ENCODE measurements at regions not wholly inside any gene's neighbourhood (a gene's known extent, or its start where the extent isn't known, plus 50 kb on each side); places are given as distances from the start of the nearest gene placed in this dataset.

GRCh38 chr13:70884196-70884595 is 775.9 kb upstream of the KLHL1 start:
- no peak for DNase-seq

- no peak for DNase-seq
These were observed 766.4 kb upstream of the KLHL1 start for GRCh38 chr13:70874636-70875035.

- DNase-seq = no peak
These were observed 756.5 kb upstream of the KLHL1 start for GRCh38 chr13:70864731-70865130.

- DNase-seq = no peak
These were observed 748.5 kb upstream of the KLHL1 start for GRCh38 chr13:70856711-70857110.

GRCh38 chr13:70856025-70856424 is 747.8 kb upstream of the KLHL1 start:
- no peak for DNase-seq

GRCh38 chr13:70849222-70849621 is 741.0 kb upstream of the KLHL1 start:
- DNase-seq = no peak

- DNase-seq = no peak
These were observed 736.3 kb upstream of the KLHL1 start for GRCh38 chr13:70844391-70845108.

GRCh38 chr13:70842062-70842644 is 733.9 kb upstream of the KLHL1 start:
- no peak for DNase-seq

- no peak for DNase-seq
These were observed 733.2 kb upstream of the KLHL1 start for GRCh38 chr13:70841240-70842061.

- DNase-seq = no peak
These were observed 727.1 kb upstream of the KLHL1 start for GRCh38 chr13:70835371-70835770.

- no peak for DNase-seq
These were observed 721.5 kb upstream of the KLHL1 start for GRCh38 chr13:70829748-70830147.

- DNase-seq = no peak
These were observed 709.3 kb upstream of the KLHL1 start for GRCh38 chr13:70817576-70817975.

- DNase-seq = no peak
These were observed 708.6 kb upstream of the KLHL1 start for GRCh38 chr13:70816853-70817252.

- no peak for DNase-seq
These were observed 706.4 kb upstream of the KLHL1 start for GRCh38 chr13:70814684-70815083.

- no peak for DNase-seq
These were observed 704.2 kb upstream of the KLHL1 start for GRCh38 chr13:70812481-70812880.

- DNase-seq = no peak
These were observed 701.3 kb upstream of the KLHL1 start for GRCh38 chr13:70809588-70809987.

- DNase-seq = no peak
These were observed 690.1 kb upstream of the KLHL1 start for GRCh38 chr13:70798385-70798784.

- DNase-seq = no peak
These were observed 687.2 kb upstream of the KLHL1 start for GRCh38 chr13:70795484-70795883.

GRCh38 chr13:70792121-70792520 is 683.9 kb upstream of the KLHL1 start:
- DNase-seq = no peak

GRCh38 chr13:70789751-70790150 is 681.5 kb upstream of the KLHL1 start:
- DNase-seq = no peak

- DNase-seq = no peak
These were observed 679.8 kb upstream of the KLHL1 start for GRCh38 chr13:70788074-70788473.

- no peak for DNase-seq
These were observed 676.1 kb upstream of the KLHL1 start for GRCh38 chr13:70784207-70784989.

GRCh38 chr13:70769817-70770216 is 661.6 kb upstream of the KLHL1 start:
- no peak for DNase-seq

Measured in NCI-H2029 (cell line).